ENCODE measurements at regions not wholly inside any gene's neighbourhood (a gene's known extent, or its start where the extent isn't known, plus 50 kb on each side); places are given as distances from the start of the nearest gene placed in this dataset.
A peak's percentile ranks its signal among the peaks of the same experiment; 100 is the strongest.

- H3K27me3 ChIP-seq = no peaks in the 10 kb centered on the region
- no peaks in the 10 kb centered on the region for H3K36me3 ChIP-seq
- H3K4me1 ChIP-seq = peaks cover 0 to 21% (median 14%) of the 10 kb centered on the region in 4 donors
- no peak for DNase-seq
- intact Hi-C loops (cut with DNase I) = no loop called here
- TF ChIP-seq POLR2AphosphoS5 (IDR thresholded peaks at IDR 0.05) = no peak
- no peak for TF ChIP-seq POLR2A (IDR thresholded peaks at IDR 0.05)
- TF ChIP-seq, protein P1, sequence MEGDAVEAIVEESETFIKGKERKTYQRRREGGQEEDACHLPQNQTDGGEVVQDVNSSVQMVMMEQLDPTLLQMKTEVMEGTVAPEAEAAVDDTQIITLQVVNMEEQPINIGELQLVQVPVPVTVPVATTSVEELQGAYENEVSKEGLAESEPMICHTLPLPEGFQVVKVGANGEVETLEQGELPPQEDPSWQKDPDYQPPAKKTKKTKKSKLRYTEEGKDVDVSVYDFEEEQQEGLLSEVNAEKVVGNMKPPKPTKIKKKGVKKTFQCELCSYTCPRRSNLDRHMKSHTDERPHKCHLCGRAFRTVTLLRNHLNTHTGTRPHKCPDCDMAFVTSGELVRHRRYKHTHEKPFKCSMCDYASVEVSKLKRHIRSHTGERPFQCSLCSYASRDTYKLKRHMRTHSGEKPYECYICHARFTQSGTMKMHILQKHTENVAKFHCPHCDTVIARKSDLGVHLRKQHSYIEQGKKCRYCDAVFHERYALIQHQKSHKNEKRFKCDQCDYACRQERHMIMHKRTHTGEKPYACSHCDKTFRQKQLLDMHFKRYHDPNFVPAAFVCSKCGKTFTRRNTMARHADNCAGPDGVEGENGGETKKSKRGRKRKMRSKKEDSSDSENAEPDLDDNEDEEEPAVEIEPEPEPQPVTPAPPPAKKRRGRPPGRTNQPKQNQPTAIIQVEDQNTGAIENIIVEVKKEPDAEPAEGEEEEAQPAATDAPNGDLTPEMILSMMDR (IDR thresholded peaks at IDR 0.05) = no peak
- no peak for TF ChIP-seq EP300 (IDR thresholded peaks at IDR 0.05)
- H3K9me3 ChIP-seq = no peaks in the 10 kb centered on the region
- H3K4me3 ChIP-seq = no peak overlapping the region
- WGBS, 2 donors = 75 to 85% methylated on average over 8 of the region's 8 CpGs
- no peak overlapping the region for H3K27ac ChIP-seq
These were observed 553.9 kb upstream of the MKI67 start for GRCh38 chr10:128680116-128680515.

GRCh38 chr10:128684215-128684614 lies 558.0 kb upstream of the MKI67 start:
- Histone ChIP-seq H3K27me3 (no peaks in the 10 kb centered on the region), H3K36me3 (no peaks in the 10 kb centered on the region), H3K4me3 (no peak overlapping the region), H3K4me1 (peaks cover 0 to 36% (median 28%) of the 10 kb centered on the region in 4 donors), H3K9me3 (no peaks in the 10 kb centered on the region), H3K27ac (no peak overlapping the region)
- intact Hi-C loops (cut with DNase I) = no loop called here
- DNase-seq = no peak
- 15 to 59% methylated on average over 5 of the region's 5 CpGs for WGBS, 2 donors
- TF ChIP-seq POLR2AphosphoS5 (IDR thresholded peaks at IDR 0.05) = no peak
- TF ChIP-seq, protein P1 (IDR thresholded peaks at IDR 0.05) = no peak
- TF ChIP-seq EP300 (IDR thresholded peaks at IDR 0.05) = no peak
- TF ChIP-seq POLR2A (IDR thresholded peaks at IDR 0.05) = no peak

GRCh38 chr10:128686630-128687278 lies 560.5 kb upstream of the MKI67 start:
- Histone ChIP-seq H3K36me3 (no peaks in the 10 kb centered on the region), H3K27ac (peak overlapping the region in 2 of 4 donors; percentile 24 to 33), H3K27me3 (no peaks in the 10 kb centered on the region), H3K4me1 (peaks cover 0 to 36% (median 28%) of the 10 kb centered on the region in 4 donors), H3K9me3 (no peaks in the 10 kb centered on the region), H3K4me3 (no peak overlapping the region)
- TF ChIP-seq POLR2A (IDR thresholded peaks at IDR 0.05) (no peak), POLR2AphosphoS5 (IDR thresholded peaks at IDR 0.05) (no peak), EP300 (IDR thresholded peaks at IDR 0.05) (no peak)
- TF ChIP-seq, protein P1 (IDR thresholded peaks at IDR 0.05) = no peak
- WGBS, 2 donors = 39 to 61% methylated on average over 11 of the region's 11 CpGs
- intact Hi-C loops (cut with DNase I) = no loop called here
- no peak for DNase-seq

DNA sequence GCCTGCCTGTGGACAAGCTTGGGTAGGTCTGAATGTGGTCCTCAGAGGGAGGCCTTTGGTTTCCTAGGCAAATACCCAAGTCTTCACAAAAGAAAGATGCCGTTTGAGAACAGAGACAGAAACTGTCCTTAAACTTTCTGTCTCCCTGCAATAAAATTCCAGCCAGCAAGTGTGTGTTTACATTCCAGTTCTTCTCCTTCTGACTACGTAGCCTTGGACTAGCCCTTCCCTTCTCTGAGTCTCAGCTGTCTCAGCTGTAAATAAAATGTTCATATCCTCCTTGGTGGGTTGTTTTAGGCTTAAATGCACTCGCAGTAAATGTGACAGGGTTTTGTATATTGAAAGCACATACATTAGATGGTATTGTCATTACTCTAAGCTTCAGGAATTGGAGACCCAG lies 561.2 kb upstream of the MKI67 start:
- Histone ChIP-seq H3K36me3 (no peaks in the 10 kb centered on the region), H3K4me3 (no peak overlapping the region), H3K4me1 (peaks cover 0 to 36% (median 28%) of the 10 kb centered on the region in 4 donors), H3K9me3 (no peaks in the 10 kb centered on the region), H3K27ac (peak overlapping the region in 2 of 4 donors; percentile 24 to 33), H3K27me3 (no peaks in the 10 kb centered on the region)
- intact Hi-C loops (cut with DNase I) = no loop called here
- DNase-seq = no peak
- no peak for TF ChIP-seq EP300 (IDR thresholded peaks at IDR 0.05)
- TF ChIP-seq POLR2AphosphoS5 (IDR thresholded peaks at IDR 0.05) = no peak
- no peak for TF ChIP-seq POLR2A (IDR thresholded peaks at IDR 0.05)
- TF ChIP-seq, protein P1 (IDR thresholded peaks at IDR 0.05) = no peak
- 8 to 46% methylated on average over 3 of the region's 3 CpGs for WGBS, 2 donors

Data from sigmoid colon (tissue), 6 donors.